ENCODE measurements at regions not wholly inside any gene's neighbourhood (a gene's known extent, or its start where the extent isn't known, plus 50 kb on each side); places are given as distances from the start of the nearest gene placed in this dataset.

DNA sequence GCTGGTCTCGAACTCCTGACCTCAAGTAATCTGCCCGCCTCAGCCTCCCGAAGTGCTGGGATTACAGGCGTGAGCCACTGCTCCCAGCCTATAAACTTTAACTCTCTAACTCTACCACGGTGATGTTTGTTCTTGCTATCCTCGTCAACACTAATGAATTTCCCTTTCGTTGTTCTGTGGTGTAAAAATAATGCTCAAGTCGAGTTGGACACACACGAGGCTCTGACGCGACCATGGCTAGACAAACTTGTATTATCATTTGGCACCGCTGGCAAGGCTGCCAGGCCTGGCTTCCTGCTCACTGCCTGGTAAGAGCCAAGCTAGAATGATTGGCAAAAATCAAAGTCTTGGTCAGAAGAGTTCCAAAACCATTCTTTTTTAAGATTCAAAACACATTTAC lies 167.0 kb upstream of the KLF6 start:
- in situ Hi-C loops (cut with MboI; ENCODE audit: low pct_unique_long_range_greater_than_20kb, low sequenced_read_pairs), result no loop called here
- DNase-seq, result no peak

- in situ Hi-C loops (cut with MboI; ENCODE audit: low pct_unique_long_range_greater_than_20kb, low sequenced_read_pairs), result no loop called here
These were observed 165.8 kb upstream of the KLF6 start for GRCh38 chr10:3950676-3951275.

GRCh38 chr10:3949711-3950110 lies 164.7 kb upstream of the KLF6 start:
- in situ Hi-C loops (cut with MboI; ENCODE audit: low pct_unique_long_range_greater_than_20kb, low sequenced_read_pairs), result no loop called here
- DNase-seq, result no peak

More at GRCh38 chr10:3950676-3951275, 165.8 kb upstream of the KLF6 start:
- DNase-seq, result no peak

- no peak for DNase-seq
These were observed 163.8 kb upstream of the KLF6 start for GRCh38 chr10:3948843-3949242.

GRCh38 chr10:3946234-3947229 lies 161.5 kb upstream of the KLF6 start:
- in situ Hi-C loops (cut with MboI; ENCODE audit: low pct_unique_long_range_greater_than_20kb, low sequenced_read_pairs), result no loop called here
- DNase-seq, result no peak

More at GRCh38 chr10:3948843-3949242, 163.8 kb upstream of the KLF6 start:
- in situ Hi-C loops (cut with MboI; ENCODE audit: low pct_unique_long_range_greater_than_20kb, low sequenced_read_pairs), result no loop called here

- in situ Hi-C loops (cut with MboI; ENCODE audit: low pct_unique_long_range_greater_than_20kb, low sequenced_read_pairs), result no loop called here
These were observed 160.0 kb upstream of the KLF6 start for GRCh38 chr10:3945026-3945425.

GRCh38 chr10:3944591-3944990 lies 159.6 kb upstream of the KLF6 start:
- in situ Hi-C loops (cut with MboI; ENCODE audit: low pct_unique_long_range_greater_than_20kb, low sequenced_read_pairs), result no loop called here
- no peak for DNase-seq

More at GRCh38 chr10:3945026-3945425, 160.0 kb upstream of the KLF6 start:
- DNase-seq, result no peak

DNA sequence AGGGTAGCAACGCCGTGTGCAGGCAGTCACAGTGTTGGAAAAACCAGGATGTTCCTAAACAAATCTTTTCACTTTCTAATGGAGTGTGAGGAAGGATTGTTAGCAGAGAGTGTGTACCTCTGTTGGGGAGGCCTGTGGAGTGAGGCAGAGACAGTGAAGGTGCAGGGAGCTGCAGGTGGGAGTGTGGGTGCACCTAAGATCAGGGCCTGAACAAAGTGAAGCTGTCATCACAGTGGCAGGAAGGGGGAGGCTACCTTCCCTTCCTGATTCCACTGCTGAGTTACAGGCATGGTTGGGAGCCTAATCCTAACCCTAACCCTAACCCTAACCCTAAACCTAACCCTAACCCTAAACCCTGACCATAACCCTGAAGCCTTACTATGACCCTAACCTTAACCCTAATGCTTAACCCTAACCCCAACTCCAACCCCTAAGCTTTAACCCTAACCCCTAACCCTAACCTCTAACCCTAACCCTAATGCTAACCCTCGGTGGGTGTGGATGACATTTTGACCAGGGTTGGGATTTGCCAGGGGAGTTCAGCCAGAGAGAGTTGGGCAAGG lies 158.8 kb upstream of the KLF6 start:
- in situ Hi-C loops (cut with MboI; ENCODE audit: low pct_unique_long_range_greater_than_20kb, low sequenced_read_pairs), result no loop called here
- DNase-seq, result no peak

- in situ Hi-C loops (cut with MboI; ENCODE audit: low pct_unique_long_range_greater_than_20kb, low sequenced_read_pairs), result no loop called here
- DNase-seq, result no peak
These were observed 158.0 kb upstream of the KLF6 start for GRCh38 chr10:3942937-3943489.

DNA sequence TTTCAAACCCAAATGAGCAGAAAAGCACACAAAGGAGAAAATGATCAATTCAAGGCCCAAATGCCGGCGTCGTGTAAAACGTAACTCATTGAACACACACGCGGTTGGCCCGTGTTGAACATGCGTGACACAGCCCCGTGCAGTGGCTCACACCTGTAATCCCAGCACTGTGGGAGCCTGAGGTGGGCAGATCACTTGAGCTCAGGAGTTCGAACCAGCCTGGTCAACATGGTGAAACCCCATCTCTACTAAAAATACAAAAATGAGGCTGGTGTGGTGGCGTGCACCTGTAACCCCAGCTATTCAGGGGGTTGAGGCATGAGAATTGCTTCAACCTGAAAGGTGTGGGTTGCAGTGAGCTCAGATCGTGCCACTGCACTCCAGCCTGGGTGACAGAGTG lies 156.7 kb upstream of the KLF6 start:
- in situ Hi-C loops (cut with MboI; ENCODE audit: low pct_unique_long_range_greater_than_20kb, low sequenced_read_pairs), result no loop called here
- no peak for DNase-seq

DNA sequence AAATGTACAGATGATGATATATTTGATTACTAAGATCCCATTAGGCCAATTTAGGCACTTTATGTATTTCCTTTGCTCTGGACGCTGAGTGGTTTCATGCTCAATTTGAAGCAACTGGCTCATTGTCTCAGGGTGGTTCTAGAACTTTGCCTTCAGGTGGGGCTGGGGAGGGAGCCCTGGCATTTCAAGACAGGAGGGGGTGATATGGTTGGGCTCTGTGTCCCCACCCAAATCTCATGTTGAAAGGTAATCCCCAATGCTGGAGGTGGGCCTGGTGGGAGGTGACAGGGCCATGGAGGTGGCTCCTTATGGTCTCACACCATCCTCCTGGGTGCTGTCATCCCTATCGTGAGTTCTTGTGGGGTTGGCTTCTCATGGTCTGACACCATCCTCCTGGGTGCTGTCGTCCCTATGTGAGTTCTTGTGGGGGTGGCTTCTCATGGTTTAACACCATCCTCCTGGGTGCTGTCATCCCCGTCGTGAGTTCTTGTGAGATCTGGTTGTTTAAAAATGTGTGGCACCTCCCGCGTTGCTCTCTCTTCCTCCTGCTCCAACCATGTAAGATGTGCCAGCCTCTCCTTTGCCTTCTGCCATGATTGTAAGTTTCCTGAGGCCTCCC lies 151.5 kb upstream of the KLF6 start:
- no peak for DNase-seq
- in situ Hi-C loops (cut with MboI; ENCODE audit: low pct_unique_long_range_greater_than_20kb, low sequenced_read_pairs), result no loop called here

DNA sequence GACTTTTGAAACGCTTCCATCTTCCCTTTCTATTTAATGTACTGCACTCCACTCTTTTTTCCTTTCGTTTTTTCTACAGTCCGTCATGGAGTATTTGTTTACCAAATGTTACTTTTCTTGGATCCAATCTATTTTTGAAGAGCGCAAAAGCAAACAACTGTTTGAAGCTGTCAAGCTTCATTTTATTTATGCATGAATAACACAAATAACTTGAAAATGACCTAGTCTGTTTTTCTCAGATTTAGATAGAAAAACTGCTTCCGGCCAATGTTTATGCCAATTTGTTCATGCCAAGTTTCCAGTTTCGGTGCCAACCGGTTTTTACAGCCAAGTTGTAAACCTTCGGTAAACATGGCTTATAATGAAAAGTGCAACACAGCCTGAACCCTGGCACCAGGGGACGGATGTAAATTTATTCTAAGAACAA lies 150.9 kb upstream of the KLF6 start:
- DNase-seq, result no peak
- in situ Hi-C loops (cut with MboI; ENCODE audit: low pct_unique_long_range_greater_than_20kb, low sequenced_read_pairs), result no loop called here

GRCh38 chr10:3935141-3935540 lies 150.1 kb upstream of the KLF6 start:
- in situ Hi-C loops (cut with MboI; ENCODE audit: low pct_unique_long_range_greater_than_20kb, low sequenced_read_pairs), result no loop called here
- DNase-seq, result no peak

GRCh38 chr10:3933733-3934132 lies 148.7 kb upstream of the KLF6 start:
- in situ Hi-C loops (cut with MboI; ENCODE audit: low pct_unique_long_range_greater_than_20kb, low sequenced_read_pairs), result no loop called here

GRCh38 chr10:3932597-3933375 lies 147.8 kb upstream of the KLF6 start:
- DNase-seq, result no peak
- in situ Hi-C loops (cut with MboI; ENCODE audit: low pct_unique_long_range_greater_than_20kb, low sequenced_read_pairs), result no loop called here

More at GRCh38 chr10:3933733-3934132, 148.7 kb upstream of the KLF6 start:
- no peak for DNase-seq

DNA sequence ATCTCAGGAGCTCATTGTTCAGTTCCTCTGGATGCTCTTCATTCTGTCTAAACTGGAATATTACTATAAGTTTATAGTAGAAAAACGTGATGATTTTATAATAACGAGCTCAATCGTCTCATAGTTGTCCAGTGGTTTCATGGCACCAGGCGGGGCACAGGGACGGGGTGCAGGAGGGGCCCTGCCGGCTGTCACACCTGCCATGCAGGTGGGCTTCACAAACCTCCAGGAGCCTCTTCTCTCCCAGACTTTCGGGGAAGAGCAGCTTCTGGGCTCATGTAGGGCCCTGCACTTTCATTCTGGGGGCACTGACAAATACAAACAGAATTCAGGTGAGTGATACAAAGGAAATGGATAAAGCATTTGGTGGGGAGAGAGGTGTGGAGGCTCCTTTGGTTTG lies 146.9 kb upstream of the KLF6 start:
- no peak for DNase-seq
- in situ Hi-C loops (cut with MboI; ENCODE audit: low pct_unique_long_range_greater_than_20kb, low sequenced_read_pairs), result no loop called here

GRCh38 chr10:3931224-3931623 lies 146.2 kb upstream of the KLF6 start:
- in situ Hi-C loops (cut with MboI; ENCODE audit: low pct_unique_long_range_greater_than_20kb, low sequenced_read_pairs), result no loop called here
- no peak for DNase-seq

GRCh38 chr10:3928569-3928968 lies 143.6 kb upstream of the KLF6 start:
- no peak for DNase-seq
- in situ Hi-C loops (cut with MboI; ENCODE audit: low pct_unique_long_range_greater_than_20kb, low sequenced_read_pairs), result no loop called here

DNA sequence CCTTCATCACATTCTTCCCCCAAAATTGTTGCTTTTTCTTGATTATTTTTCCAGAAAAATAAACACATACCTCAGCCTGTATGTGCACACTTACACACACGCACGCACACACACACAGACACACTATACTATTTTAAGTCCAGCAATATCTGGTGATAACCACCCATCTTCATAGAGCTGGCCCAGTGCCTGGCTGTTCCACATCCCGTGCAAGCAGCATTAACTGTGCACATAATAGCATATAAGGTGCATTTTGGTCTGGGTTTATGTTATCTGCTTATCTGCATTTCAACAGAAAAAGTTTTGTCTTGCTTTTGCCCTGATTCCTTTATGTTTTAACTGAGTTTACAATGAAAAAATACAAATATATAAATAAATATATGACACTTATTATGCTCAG lies 143.1 kb upstream of the KLF6 start:
- in situ Hi-C loops (cut with MboI; ENCODE audit: low pct_unique_long_range_greater_than_20kb, low sequenced_read_pairs), result no loop called here
- DNase-seq, result no peak

All from KBM-7 (cell line).